ENCODE measurements at regions not wholly inside any gene's neighbourhood (a gene's known extent, or its start where the extent isn't known, plus 50 kb on each side); places are given as distances from the start of the nearest gene placed in this dataset.

- Histone ChIP-seq H3K36me3 (ENCODE audit: control insufficient read depth, insufficient read depth, low read length) (no peaks in the 10 kb centered on the region), H3K27me3 (ENCODE audit: control insufficient read depth, insufficient read depth, low read length) (peaks cover 8% of the 10 kb centered on the region), H3K9ac (ENCODE audit: low read length) (no peak overlapping the region), H3K4me1 (ENCODE audit: control insufficient read depth, insufficient read depth, low read length) (no peaks in the 10 kb centered on the region), H3K9me3 (ENCODE audit: control insufficient read depth, low read length) (no peaks in the 10 kb centered on the region), H3K4me3 (ENCODE audit: low read length) (no peak overlapping the region)
Observed at GRCh38 chr7:135257-135653, 57.1 kb upstream of the FAM20C start.

GRCh38 chr7:135731-136645 lies 56.4 kb upstream of the FAM20C start:
- Histone ChIP-seq H3K9ac (ENCODE audit: low read length) (no peak overlapping the region), H3K36me3 (ENCODE audit: control insufficient read depth, insufficient read depth, low read length) (no peaks in the 10 kb centered on the region), H3K4me3 (ENCODE audit: low read length) (no peak overlapping the region), H3K4me1 (ENCODE audit: control insufficient read depth, insufficient read depth, low read length) (peaks cover 1% of the 10 kb centered on the region), H3K27me3 (ENCODE audit: control insufficient read depth, insufficient read depth, low read length) (peaks cover 8% of the 10 kb centered on the region), H3K9me3 (ENCODE audit: control insufficient read depth, low read length) (no peaks in the 10 kb centered on the region)

GRCh38 chr7:137094-137891 lies 55.1 kb upstream of the FAM20C start:
- Histone ChIP-seq H3K36me3 (ENCODE audit: control insufficient read depth, insufficient read depth, low read length) (no peaks in the 10 kb centered on the region), H3K4me1 (ENCODE audit: control insufficient read depth, insufficient read depth, low read length) (peaks cover 14% of the 10 kb centered on the region), H3K4me3 (ENCODE audit: low read length) (no peak overlapping the region), H3K9ac (ENCODE audit: low read length) (no peak overlapping the region), H3K27me3 (ENCODE audit: control insufficient read depth, insufficient read depth, low read length) (peaks cover 7% of the 10 kb centered on the region), H3K9me3 (ENCODE audit: control insufficient read depth, low read length) (no peaks in the 10 kb centered on the region)

GRCh38 chr7:139131-139530 lies 53.2 kb upstream of the FAM20C start:
- Histone ChIP-seq H3K4me1 (ENCODE audit: control insufficient read depth, insufficient read depth, low read length) (peaks cover 31% of the 10 kb centered on the region), H3K4me3 (ENCODE audit: low read length) (no peak overlapping the region), H3K9ac (ENCODE audit: low read length) (no peak overlapping the region), H3K27me3 (ENCODE audit: control insufficient read depth, insufficient read depth, low read length) (peaks cover 5% of the 10 kb centered on the region), H3K9me3 (ENCODE audit: control insufficient read depth, low read length) (no peaks in the 10 kb centered on the region), H3K36me3 (ENCODE audit: control insufficient read depth, insufficient read depth, low read length) (no peaks in the 10 kb centered on the region)

GRCh38 chr7:139561-140243 lies 52.7 kb upstream of the FAM20C start:
- Histone ChIP-seq H3K4me3 (ENCODE audit: low read length) (no peak overlapping the region), H3K9me3 (ENCODE audit: control insufficient read depth, low read length) (no peaks in the 10 kb centered on the region), H3K27me3 (ENCODE audit: control insufficient read depth, insufficient read depth, low read length) (peaks cover 5% of the 10 kb centered on the region), H3K4me1 (ENCODE audit: control insufficient read depth, insufficient read depth, low read length) (peaks cover 31% of the 10 kb centered on the region), H3K36me3 (ENCODE audit: control insufficient read depth, insufficient read depth, low read length) (no peaks in the 10 kb centered on the region), H3K9ac (ENCODE audit: low read length) (no peak overlapping the region)

GRCh38 chr7:140996-141395 lies 51.4 kb upstream of the FAM20C start:
- H3K4me1 ChIP-seq (ENCODE audit: control insufficient read depth, insufficient read depth, low read length) = peaks cover 31% of the 10 kb centered on the region
- no peaks in the 10 kb centered on the region for H3K36me3 ChIP-seq (ENCODE audit: control insufficient read depth, insufficient read depth, low read length)
- H3K4me3 ChIP-seq (ENCODE audit: low read length) = no peak overlapping the region

GRCh38 chr7:142248-142941 lies 50.0 kb upstream of the FAM20C start:
- no peak overlapping the region for H3K4me3 ChIP-seq (ENCODE audit: low read length)
- no peaks in the 10 kb centered on the region for H3K36me3 ChIP-seq (ENCODE audit: control insufficient read depth, insufficient read depth, low read length)
- H3K9me3 ChIP-seq (ENCODE audit: control insufficient read depth, low read length) = no peaks in the 10 kb centered on the region
- peaks cover 5% of the 10 kb centered on the region for H3K27me3 ChIP-seq (ENCODE audit: control insufficient read depth, insufficient read depth, low read length)
- H3K9ac ChIP-seq (ENCODE audit: low read length) = no peak overlapping the region
- H3K4me1 ChIP-seq (ENCODE audit: control insufficient read depth, insufficient read depth, low read length) = peaks cover 31% of the 10 kb centered on the region

More at GRCh38 chr7:140996-141395, 51.4 kb upstream of the FAM20C start:
- Histone ChIP-seq H3K9ac (ENCODE audit: low read length) (no peak overlapping the region), H3K27me3 (ENCODE audit: control insufficient read depth, insufficient read depth, low read length) (peaks cover 5% of the 10 kb centered on the region), H3K9me3 (ENCODE audit: control insufficient read depth, low read length) (no peaks in the 10 kb centered on the region)
